ENCODE measurements at regions not wholly inside any gene's neighbourhood (a gene's known extent, or its start where the extent isn't known, plus 50 kb on each side); places are given as distances from the start of the nearest gene placed in this dataset.
"Not testable (repeated sequence)": the region's sequence is repeated elsewhere in the genome, so short reads cannot be mapped to it uniquely, and the experiment has no call there.

DNA sequence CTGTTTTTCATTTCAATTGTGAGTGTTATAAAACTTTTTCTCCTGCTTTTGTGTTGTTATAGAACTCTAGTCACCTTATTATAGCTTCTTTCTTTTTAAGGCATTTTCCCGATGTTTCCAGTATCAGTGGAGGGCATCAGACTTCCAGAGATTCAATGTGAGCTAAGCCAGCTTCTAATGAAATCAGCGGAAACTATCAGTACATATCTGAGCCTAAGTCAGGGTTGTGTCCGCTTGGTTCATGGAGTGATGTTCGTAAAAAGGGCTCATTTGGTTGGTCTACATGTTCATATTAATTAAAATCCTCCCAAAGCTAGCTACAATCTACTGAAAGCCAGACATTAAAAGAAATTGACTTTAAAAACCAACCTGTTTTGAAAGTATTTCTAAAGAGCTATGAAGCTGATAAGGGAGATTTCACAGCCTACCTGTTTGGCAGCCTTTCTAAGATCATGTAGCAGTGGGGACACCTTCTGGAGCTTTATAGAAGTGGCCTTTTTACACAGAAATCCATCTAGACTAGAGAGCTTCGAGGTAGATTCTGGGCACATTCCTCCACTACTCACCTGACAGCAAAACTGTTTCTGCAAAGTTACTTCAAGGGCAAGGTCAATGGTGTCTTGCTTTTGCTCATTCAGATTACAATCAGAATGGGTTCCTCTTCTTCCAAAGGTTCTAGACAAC is 227.1 kb upstream of the NBPF12 start:
- not testable (repeated sequence) for DNase-seq

DNA sequence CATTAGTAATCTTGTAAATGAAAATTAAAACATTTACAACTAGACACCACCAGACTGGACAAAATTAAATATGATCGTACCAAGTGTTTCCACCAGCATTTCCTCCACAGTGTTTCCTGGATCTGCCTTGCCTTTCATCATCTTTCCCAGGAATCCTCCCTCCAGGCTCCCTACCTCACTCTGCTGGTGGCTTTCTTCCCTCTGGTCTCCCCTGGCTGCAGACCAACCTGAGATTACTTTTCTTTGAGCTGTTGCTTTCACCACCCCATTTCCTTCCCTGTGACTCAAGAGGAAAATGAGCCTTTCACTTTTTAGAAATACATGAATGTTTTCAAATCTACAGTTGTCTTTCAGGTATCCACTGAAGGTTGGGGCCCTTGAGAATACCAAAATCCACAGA is 228.8 kb upstream of the NBPF12 start:
- not testable (repeated sequence) for DNase-seq

DNA sequence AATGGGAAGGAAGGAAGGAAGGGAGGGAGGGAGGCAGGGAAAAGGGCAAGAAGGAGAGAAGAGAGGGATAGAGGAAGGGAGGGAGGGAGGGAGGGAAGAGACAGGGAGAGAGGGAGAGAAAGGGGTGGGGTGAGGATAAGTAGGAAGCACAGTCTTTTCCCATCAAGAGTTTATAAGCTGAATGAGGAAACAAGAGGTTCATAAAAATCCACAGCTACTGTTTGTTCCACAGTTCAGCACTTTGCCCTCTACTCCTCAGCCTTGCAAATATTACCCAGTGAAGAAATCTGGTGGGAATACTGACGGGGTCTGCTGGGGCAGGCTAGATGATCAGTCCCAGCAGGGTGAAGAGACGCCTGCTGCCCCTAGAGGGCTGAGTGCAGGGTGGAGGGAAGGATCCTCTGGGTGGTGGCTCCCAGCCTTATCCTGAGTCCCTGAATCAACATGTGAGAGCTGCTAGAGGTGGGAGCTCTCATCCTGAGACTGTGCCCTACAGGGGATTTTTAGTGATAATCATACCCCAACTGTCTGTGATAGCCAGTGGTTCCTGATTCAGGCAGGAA is 233.9 kb upstream of the NBPF12 start:
- not testable (repeated sequence) for DNase-seq

DNA sequence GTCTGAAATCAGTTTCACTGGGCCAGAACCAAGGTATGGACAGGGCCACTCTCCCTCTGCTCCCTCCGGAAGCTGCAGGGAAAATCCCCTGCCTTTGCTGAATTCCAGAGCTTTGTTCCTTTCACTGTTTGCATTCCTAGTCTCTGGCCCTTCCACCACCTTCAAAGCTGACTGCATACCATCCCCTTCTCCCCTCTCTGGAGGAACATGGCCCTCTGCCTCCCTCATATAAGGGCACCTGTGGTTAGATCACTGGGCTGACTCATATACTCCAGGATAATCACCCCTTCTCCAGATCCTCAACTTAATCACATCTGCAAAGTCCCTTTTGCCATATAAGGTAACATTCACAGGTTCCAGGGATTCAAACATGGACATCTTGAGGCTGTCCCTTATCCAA is 236.8 kb upstream of the NBPF12 start:
- not testable (repeated sequence) for DNase-seq

DNA sequence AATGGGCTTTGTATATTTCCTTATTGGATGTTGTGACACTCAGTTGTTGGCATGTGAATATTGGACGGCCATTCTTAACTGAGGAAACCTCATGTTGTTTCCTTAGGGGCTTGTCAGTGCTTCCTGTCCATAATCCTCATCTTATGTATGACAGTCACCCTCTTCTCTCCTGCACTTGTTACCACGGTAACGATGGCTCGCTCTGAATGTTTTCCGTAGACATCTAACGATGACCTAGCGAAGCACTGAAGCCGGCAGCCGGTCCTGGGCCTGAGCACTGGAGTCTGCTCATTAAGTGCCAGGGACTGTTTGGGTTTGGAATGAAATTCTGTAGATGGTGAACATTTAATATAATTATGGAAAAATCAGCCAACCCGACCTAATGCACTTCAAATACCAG is 242.7 kb upstream of the NBPF12 start:
- DNase-seq: not testable (repeated sequence)

DNA sequence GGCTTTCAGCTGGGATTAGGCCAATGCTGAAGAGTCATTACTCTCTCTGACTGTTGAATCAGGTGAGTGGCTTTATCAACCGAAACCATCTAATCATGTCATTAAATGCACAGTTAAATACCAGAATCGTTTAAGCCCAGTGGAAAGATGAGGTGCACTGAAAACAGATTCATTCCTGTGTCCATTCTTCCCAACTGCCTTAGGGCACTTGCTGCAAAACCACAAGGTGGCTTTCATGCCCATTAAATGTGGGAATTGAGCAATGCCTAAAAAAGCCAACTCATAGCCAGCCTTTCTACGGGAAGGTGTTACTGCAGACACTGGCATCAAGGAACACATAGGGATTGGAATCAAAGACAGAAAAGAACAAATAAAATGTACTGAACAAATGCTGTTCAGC is 246.3 kb upstream of the NBPF12 start:
- DNase-seq: not testable (repeated sequence)

DNA sequence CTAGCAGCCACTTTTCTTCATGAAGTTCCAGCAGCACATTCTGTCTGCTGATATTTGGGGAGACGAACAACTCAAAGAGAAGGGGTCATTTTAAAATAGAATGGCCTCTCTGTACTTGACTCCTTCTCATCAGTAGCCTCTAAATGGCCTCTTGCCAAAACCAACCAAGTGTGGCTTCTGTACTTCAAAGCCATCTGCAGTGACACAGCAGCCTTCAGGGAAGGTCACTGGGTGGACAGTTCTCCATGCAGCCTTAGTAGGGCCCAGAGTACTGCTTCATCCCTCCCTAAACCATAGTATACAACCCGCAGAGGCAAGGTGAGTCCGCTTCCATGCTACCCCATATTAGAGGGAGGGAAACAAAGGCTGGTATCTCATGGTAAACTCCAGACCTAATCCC is 249.2 kb upstream of the NBPF12 start:
- DNase-seq: not testable (repeated sequence)

DNA sequence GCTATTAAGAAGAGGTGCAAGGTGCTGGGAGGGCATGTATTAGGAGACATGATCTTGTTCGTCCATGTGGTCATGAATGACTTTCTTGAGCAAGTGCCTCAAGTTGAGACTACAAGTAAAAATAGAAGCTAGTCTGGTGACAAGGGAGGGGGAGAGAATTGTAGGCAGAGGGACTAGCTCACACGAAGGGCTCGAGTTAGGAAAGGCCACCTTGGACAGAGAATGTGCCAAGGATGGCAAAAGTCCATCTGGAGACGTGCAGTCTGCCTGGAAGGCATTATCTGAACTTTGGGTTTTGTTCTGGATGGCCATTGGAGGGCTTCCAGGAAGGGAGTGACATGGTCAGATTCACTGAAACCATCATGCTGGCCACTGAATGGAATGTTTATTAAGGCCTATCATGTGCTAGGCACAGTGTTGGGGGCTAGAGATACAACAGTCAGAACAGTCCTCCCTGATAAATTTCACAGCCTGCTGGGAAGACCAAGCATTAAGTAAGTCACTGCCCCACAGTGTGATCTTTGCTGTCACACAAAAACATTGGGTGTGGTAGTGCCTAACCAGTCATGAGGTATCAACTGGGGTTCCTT is 251.3 kb upstream of the NBPF12 start:
- DNase-seq: not testable (repeated sequence)

DNA sequence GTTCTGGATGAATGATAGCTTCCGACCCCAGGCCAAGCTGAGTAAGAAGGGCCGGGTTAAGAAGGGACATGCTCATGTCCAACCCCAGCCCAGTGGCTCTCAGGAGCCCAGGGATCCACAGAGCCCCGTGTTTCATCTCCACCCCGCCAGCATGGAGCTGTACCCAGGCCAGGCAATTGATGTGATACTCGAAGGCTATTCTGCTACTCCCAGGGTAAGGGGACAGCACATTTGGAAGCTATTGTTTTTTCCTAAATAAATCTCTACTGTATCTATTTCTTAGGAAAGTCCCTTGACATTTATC is 255.0 kb upstream of the NBPF12 start:
- not testable (repeated sequence) for DNase-seq

DNA sequence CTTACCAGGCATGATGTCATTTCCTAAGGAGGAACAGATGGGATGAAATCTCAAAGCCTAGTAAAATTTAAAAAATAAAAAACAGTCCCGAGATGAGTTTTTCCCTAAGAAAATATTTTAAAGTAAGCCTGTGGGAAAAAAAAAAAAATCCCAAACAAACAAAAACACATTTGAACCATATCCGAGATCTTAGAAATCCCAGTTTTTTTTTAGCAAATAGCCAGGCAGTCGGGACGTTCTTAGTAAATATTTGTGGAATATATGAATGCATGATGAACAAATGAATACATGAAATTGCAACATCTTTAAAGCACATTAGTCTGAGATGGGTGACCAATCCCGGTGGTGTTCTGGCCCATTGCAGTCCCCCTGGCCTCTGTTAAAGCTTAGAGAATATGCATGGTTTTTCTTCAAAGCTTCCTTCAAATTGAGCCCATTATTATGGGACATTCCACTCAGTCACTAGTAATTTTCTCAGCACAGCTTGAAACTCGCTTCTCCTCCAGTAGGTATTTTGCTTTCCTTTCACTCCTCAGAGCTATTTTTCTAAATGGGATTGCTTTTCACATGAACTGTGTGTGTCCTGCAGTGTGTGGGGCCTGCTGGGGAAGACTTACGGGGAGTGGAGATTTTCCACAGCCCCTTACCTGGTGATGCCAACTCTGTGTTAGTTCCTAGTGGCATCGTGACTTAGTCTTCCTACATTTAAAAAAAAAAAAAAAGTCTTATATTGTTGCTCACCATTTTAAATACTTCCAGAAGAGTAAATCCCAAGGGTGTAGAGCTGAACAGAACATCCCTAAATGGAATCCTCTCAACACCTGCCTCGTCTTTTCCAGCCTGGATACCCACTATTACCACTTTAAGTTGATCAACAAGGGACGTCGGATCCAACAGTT is 255.6 kb upstream of the NBPF12 start:
- not testable (repeated sequence) for DNase-seq

DNA sequence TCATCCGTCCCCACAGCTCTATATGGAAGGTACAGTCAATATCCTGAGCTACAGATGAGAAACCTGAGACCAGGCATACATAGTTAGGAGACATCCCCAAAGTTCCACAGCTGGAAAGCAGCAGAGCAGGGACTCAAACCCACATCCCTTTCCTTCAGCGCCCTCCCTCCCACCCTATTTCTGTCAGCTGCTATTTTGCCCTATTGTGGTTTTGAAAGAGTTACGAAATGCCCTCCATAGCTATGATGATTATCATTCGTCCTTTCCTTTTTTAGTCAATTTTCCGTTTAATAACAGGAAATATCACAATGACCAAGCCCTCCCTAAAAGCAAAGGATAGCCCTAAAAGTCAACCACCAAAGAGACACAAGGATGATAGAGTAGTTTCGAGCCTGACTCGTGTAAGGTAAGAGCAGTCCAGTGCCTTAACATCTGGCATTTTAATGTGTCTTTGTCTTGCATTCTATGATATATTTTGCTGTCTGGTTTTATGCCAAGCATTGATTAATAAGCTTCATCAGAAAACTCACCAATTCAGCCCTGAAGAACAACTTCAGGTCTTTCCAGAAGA is 264.3 kb upstream of the NBPF12 start:
- DNase-seq: not testable (repeated sequence)

DNA sequence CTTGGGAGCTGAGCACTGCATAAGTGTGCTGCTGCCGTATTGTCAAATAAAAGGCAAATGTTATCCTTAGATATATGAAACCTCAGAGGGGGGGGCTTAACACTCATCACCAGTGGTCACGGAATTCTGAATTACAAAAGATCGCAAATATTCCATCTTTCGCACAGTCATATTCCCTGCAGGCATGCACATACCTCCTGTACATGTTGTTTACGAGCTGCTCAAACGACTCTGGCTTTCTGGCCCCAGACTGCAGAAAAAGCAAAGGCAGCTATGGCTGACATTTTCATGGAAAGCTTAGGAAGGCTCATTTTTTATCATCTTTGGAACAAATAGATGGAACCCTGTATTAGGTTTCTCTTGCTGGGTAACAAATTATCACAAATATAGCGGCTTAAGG is 265.5 kb upstream of the NBPF12 start:
- not testable (repeated sequence) for DNase-seq

DNA sequence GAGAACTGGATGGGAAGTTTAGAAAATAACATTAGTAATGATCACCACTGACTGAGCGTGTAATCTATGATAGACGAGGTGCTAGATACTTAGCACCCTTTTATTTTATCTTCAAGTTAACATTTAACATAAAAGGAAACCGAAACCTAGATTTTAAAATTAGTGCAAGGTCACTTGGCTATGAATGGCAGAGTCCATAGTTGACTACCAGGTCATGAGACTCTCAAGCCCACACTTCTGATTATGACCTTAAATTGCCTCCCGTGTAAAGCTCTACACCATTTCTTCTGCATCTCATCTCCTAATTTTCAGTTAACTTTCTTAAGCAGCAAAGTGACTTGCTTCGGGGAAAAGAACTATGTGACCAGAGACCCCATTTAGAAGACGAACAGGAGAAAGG is 266.5 kb upstream of the NBPF12 start:
- DNase-seq: not testable (repeated sequence)

DNA sequence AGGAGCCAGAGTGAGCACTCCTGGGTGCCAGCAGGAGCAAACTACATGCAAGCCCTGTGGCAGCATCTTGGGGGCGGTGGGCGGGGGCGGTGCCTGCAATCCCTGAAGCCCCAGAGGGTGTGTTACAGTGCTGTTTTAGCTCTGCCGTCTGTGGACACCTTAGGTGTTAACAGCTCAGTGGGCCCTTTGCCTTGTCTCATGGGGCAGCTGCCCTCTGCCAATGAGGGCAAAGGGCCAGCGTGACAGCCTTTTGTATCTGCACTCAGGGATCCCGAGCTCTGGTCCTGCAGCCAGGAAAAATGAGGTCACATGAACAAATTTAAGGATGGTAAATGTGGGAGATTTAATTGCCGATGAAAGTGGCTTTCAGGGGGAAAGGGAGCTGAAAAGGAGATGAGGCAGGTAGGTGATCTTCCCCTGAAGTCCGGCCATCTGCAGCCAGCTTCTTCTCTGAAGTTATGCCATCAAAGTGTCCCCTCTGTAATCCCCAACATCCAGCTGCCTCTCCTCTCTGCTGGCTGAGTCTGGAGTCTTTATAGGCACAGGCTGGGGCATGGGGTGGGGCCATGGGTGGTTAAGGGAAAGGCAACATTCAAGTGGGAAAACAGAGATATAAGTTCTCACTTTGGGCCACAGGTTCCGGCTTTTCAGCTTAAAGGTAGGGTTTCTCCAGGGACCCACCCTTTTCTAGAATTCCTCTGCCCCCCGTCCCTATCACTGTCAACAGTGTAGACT is 267.1 kb upstream of the NBPF12 start:
- not testable (repeated sequence) for DNase-seq

DNA sequence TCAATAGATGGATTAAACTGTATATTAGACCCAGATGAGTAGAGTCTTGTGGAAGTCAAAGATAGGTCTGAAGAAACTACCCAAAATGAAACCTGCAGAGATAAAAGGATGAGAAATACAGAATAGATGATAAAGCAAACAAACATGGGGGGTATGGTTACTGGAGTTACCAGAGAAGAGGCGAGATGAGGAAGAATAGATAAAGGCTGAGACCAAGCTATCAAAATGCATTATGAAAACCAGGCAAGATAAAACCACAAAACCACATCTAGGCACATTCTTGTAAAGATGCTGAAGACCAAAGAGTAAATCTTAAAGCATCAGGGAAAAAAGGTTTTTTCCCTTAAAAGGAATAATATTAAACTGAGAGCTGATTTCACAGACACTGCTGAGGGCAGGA is 271.8 kb upstream of the NBPF12 start:
- DNase-seq: not testable (repeated sequence)

DNA sequence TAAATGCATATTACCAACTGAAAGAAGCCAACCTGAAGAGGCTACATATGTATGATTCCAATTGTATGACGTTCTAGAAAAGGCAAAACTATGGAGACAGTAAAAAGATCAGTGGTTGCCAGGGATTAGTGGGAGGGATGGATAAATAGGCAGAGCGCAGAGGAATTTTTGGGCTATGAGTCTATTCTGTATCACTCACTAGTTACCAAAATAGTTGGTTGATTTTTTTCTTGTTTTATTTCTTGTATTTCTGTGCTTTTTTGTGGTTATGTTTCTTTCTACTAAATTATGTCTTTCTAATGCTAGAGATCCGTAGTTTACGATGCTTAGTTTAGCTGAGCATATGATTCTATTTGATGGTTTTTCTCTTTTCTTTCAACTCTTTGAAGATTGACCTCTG is 277.9 kb upstream of the NBPF12 start:
- DNase-seq: not testable (repeated sequence)

DNA sequence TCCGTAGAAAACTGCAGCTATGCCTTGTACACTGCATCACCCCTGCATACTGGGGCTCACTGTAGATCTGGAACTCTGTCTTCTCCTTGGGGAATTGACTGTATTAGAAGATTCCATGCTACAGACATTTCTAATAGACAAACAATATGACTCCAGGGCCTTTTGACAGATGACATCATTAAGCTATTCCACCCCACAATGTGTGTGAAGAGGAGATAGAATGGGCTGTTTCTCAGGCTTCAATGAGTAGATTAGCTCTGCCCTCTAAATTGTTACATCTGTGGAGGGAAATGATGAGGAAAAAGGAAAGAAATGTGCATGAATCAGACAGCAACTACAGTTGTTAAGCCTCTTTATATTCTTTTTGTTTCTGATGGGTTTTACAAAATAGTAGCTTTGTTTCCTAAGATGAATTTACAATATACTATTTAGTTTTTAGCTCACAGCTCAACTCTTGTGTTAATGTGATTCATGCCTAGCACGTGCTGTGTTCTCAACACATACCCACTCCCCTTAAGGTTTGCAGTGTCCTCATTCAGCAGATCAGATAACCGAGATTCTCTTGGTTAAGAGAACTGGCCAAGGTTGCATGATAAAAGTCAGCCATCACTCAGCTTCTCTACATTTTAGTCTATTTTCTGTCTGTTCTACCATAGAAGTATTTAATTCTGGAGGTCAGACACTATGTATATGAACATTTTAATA is 281.6 kb upstream of the NBPF12 start:
- DNase-seq: not testable (repeated sequence)

DNA sequence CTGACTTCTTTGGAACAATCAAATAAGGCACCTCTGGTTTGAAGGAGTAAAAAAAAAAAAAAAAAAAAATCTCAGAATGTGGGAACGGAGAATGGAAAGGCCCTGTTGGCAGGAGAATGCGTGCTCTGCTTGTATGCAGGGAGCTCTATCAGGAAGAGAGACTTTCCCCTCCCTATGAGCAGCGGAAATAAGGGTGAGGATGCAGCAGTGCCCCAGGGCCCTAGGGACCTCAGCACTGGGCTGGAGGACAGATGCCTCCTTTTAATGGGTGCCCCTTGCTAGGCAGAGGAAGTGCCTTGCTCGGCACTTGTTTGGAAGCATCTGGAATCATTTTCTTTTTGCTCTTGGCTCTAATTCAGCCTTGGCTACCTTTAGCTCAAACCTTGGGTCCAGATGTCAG is 283.4 kb upstream of the NBPF12 start:
- not testable (repeated sequence) for DNase-seq

DNA sequence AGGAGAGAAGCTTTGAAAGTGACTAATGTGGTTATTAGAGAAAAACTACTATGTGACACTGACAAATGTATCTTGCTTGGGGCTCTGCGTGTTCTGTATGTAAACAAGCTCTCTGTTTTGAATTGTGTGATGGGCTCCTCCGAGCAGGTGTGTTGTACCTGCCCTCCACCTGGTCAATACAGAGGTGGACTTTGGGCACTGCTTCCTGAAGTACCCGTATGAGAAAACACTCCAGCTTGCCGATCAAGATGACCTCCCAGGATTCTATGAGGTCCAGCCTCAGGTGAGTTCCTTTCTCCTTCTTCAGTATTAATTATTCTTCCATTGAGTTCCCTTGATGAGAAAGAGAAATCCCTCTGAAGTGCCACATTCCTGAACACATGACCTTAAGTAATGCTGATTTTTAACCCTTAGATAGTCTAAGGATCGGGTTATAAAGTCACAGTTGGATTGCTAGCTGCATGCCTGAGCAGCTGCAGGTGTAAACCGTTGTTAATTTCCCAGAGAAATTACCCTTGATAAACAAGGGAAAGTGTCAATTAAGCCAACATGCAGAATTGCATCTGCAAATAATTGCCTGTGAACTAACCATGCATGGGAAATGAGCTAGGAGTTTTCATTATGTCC is 292.0 kb upstream of the NBPF12 start:
- DNase-seq: not testable (repeated sequence)

DNA sequence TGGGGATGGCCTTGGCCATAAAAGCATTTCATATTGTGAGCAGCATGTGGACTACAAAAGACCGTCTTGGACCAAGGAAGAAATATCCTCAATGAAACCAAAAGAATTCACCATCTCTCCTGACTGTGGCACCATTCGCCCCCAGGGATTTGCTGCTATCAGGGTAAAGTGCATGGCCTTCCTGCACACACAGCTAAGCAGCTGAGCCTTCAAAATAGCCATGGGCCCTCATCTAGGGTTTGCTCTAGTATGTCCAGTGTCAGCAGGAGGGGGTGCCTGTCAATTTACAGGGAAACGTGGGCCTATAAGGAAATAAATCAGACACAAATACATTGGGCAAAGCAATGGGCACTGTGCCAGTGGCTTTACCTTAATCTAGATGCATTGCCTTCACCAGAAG is 296.6 kb upstream of the NBPF12 start:
- not testable (repeated sequence) for DNase-seq

DNA sequence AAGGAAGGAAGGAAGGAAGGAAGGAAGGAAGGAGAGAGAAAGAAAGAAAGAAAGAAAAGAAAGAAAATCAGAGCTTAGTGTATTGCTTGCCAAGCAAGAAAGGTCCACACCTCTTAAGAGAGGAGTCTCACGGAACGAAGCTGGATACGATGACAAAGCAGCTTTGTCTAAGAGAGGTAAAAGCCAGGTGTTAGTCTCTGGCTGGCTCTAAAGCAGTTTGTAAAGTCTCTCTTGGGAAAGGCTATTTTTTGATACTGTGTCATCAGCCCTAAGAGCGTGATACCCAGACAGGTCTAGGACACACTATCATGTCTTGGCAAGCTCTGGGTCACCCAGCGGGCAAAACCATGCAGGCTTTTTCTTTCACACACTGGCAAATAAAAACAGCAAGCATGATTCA is 297.5 kb upstream of the NBPF12 start:
- not testable (repeated sequence) for DNase-seq
